GM21423 (cell line): ENCODE measurements at regions not wholly inside any gene's neighbourhood (a gene's known extent, or its start where the extent isn't known, plus 50 kb on each side); places are given as distances from the start of the nearest gene placed in this dataset.

ENCODE experiments used
- ATAC-seq: cut with Tn5 transposase; IDR thresholded peaks from one replicate; pipeline ENCODE4 v1.9.1; 2021; ENCODE audit warnings: mild to moderate bottlenecking, moderate library complexity; ENCODE audit not compliant: unreplicated experiment

DNA sequence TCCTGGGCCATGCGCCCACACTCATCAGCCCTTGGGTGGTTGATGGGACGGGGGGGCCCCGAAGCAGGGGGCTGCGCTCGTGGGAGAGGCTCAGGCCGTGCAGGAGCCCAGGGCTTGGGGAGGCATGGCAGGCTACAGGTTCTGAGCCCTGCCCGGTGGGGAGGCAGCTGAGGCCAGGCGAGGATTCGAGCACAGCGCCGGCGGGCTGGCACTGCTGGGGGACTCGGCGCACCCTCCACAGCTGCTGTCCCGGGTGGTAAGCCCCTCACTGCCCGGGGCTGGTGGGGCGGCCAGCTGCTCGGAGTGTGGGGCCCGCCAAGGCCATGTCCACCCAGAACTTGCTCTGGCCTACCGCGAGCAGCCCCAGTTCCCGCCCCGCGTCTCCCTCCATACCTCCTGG, 295.8 kb upstream of the SEL1L start:
- no peak for ATAC-seq

DNA sequence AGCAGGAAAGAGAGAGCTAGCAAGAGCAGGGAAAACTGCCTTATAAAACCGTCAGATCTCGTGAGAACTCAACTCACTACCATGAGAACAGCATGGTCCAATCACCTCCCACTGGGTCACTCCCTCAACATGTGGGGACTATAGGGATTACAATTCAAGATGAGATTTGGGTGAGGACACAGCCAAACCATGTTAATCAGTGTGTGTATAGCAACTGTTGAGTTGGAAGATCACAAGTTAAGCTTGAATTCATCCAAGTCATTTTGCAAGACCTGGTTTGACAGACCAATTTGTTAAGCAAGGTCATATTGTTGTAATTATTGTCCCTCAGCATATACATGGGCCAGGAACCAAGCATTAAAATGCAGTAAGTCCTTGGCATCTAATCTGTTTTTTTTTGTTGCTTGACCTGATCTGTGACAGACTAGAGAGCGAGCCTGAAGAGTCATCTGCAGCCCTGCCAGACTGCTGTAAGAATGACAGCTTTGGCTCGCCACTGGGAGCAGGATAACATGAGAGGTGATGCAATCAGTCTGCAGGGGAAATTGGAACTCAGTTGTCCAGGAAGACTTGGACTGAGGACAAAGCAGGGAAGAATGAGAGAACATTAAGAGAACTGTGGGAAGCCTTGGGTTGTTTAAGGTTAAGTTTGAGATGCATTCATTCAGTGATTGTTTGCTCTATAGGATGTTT, 297.6 kb upstream of the SEL1L start:
- ATAC-seq: no peak

DNA sequence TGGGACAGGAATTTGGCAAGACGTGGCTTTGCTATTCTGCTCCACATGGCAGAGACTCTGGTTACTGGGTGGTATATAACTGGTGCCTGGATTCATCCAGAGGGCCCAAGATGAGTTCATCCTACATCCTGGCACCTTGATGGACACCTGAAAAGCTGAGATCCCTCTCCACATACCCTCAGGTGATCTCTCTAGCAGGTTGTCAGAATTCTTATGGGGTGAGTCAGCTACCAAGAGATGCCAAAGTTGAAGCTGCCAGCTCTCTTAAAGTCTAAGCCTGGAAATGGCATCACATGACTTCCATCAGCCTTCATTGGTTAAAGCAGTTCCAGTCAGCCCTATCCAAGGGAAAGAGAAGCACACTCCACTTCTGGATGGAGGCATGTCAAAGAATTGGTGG, 300.7 kb upstream of the SEL1L start:
- no peak for ATAC-seq

DNA sequence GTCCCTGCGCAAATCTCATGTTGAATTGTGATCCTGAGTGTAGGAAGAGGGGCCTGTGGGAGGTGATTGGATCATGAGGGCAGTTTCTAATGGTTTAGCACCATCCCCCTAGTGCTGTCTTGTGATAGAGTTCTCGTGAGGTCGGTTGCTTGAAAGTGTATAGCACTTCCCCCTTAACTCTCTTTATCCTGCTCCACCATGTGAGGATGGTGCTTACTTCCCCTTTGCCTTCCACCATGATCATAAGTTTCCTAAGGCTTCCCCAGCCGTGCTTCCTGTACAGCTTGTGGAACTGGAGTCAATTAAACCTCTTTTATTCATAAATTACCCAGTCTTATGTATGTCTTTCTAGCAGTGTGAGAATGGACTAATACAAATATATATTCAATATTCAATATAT, 303.7 kb upstream of the SEL1L start:
- no peak for ATAC-seq

DNA sequence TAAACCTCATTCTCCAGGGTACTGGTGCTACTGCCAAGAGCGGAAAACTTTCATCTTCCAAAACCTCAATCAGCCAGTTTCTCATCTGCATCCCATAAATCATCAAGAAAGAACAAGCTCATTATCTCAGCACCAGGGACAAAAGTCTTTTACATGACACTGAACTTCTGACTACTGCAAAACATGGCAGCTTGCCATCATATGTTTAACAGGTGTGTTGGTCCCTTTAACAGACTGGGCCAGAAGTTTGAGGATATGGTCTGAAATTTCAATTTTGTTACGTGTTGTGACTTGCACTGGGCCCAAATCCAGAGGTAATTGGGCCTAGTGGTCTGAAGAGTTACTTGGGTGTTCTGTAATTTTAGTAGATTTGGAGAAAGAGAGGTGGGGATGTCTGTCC, 305.4 kb upstream of the SEL1L start:
- ATAC-seq: no peak

DNA sequence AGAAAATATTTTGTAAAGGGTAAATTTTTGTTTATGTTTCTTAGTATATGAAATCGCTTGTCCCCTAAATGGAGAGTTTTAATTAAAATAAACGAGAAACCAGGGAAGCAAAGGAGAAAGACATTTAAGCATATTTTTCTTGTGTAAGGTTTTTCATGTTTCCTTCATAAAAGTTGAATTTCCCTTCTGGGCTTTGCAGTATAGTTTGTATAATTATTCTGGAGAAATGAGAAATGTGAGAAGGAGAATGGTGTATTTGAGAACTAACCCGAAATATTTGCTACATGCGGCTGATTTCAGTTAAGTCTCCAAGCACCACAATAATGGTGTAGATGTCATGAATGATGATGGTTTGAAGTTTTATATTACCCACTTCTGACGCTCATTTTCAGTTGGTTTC, 307.7 kb upstream of the SEL1L start:
- no peak for ATAC-seq

DNA sequence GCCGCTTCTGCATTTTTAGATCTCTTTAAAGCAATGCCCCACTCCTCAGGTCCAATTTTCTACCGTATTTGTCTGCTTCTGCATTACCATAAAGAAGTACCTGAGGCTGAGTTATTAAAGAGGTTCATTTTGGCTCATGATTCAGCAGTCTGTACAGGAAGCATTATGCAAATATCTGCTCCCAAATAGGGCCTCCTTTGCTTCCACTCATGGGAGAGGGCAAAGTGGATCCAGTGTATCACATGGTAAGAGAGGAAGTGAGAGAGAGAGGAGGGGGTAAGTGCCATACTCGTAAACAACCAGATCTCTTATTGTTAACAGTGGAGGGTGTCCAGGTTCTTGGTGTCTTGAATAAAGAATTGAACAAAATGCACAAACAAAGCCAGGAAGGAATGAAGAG, 316.1 kb upstream of the SEL1L start:
- ATAC-seq: no peak

DNA sequence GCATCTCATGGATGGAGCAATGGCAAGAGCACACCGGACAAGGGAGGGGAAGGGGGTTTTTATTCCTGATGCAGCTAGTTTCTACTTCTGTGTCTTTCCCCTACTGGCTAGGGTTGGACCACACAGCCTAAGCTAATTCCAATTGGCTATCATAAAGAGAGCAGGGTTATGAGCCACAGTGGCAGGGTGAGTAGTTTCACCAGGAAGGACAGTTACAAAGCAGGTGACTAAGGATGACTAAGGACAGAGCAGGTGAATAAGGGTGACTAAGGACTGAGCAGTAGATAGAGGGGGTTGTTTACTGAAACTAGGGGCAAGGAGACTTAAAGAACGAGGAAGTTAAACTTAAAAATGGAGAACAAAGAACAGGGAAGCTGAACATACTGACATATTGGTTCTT, 321.4 kb upstream of the SEL1L start:
- no peak for ATAC-seq

DNA sequence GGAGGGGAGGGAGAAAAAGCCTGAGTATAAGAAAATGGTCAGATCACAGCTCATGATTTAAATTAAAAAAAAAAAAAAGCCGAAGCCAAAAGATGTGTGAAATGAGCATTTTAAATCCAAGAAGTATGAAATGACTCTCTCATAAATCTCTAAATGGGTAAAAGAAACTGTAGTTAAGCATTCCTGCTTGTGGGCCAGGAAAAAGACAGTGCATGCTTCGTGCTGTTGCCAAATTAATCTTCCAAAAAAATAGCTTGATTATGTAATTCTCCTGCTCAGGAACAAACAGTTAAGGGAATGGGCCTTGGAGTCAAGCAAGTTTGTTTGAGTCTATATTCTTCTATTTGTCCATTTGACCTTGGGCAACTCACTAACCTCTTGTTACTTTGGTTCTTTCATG, 325.4 kb upstream of the SEL1L start:
- no peak for ATAC-seq

DNA sequence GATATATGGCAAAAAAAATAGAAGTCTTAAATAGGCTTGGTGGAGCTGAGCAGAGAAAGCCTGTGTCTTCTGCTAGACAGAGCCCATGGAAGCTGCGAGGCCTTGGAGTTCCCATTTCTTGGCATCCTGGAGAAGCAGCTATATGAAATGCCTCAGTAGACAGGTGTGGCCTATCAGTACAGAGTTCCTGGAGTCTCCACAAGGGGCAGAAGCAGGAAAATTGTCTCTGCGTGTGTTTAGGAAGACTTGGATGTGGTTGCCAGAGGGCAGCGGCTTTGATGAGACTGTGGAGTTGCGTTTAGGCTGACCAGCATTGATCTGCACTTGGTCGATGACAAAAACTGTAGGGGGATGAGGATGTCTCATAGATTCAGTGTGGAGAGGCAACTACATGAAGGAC, 334.5 kb upstream of the SEL1L start:
- no peak for ATAC-seq

DNA sequence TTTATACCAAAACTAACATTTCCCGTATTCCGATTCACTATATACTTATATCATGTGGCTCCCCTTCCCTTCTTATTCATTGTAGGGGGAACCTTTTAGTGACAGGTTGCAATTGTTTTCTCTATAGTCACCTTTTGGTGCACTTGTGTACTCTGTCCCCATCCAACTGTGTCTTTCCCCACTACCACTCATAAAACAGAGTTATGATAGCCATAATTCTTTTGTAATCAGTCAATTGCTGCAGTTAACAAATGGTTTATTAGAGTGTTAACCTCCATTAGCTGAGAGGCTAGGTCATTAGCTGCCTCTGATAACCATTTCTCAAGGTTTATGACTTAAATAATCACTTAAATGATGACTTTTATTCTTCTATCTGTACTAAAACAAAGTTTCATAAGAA, 338.1 kb upstream of the SEL1L start:
- ATAC-seq: no peak

DNA sequence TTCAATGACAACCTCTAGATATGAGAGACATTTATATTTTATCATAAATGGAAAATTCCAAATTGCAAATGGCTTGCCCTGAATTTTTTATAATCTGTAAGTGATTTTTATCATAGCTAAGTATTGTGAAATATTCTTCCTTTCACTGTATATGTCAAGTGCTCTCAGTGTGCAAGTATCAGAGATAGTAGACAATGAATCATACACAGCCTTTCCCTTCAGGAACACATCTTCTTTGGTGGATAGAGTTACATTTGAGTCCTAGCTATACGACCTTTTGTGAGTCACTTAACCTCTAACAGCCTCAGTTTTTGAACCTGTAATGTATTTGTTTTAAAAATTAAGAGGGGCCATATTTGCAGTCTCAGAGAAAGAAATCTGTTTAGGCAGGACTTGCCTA, 350.7 kb upstream of the SEL1L start:
- no peak for ATAC-seq

DNA sequence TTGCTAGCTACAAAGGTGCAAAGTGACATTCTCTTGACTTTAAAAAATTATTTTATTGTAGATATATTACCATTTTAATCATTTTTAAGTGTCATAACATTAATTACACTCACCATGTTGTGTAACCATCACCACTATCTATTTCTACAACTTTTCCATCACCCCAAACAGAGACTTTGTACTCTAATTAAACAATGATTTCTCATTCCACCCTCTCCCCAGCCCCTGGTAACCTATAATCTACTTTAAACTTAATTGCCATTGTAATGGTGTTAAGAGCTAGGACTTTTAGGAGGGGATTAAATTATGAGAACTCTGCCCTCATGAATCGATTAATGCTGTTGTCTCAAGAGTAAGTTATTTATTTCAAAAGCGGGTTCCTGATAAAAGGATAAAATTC, 352.9 kb upstream of the SEL1L start:
- ATAC-seq: no peak

DNA sequence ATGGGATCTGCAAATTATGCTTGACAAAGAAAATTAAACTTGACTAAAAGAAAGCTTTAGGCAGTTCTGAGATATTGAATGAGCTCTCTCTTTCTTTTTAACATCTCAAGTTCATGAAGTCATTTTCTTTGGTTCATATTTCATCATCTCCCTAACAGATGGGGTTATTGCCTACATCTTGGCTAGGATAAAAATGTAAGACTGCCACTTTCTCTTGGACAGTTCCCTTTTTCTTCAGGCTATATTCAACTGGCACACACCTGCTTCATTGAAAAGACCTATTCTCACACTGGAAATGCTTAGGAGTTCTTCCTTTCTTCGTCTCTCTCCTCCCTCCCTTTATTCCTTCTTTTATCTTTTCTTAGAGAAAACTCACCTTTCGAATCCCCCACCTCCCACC, 355.9 kb upstream of the SEL1L start:
- ATAC-seq: no peak

DNA sequence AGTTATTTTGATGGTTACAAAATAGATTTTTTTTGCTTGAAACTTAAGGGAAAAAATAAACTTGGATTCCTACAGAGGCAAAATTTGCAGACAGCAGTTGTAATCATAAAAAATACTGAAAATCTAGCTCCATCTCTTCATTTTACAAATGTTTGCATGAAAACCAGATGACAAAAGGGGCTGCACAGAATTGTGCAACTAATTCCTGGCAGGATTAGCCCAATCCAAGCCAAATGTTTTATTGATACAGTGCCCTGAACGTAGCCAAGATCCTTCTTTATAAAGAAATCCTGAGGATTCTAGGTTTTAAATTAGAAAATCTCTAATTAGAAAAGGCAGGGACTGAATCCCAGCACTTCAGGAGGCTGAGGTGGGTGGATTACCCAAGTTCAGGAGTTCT, 356.4 kb upstream of the SEL1L start:
- ATAC-seq: no peak

DNA sequence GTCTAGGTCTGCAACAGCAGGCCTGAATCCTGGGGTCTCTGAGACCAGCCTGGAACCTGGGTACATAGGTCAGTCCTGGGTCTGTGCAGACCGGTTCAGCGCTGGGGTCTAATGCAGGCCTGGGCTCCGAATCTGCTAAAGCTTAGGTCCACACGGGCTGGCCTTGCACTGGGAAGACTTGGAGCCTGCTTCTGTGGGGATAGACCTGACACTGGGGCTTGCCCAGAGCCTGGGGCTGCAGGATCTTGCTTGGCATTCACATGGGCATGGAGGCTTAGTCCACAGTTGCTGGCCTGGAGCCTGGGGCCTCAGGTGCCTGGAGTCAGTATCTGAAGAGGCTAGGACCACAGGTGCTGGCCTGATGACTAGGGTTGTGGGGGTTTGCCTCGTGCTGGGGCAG, 369.8 kb upstream of the SEL1L start:
- no peak for ATAC-seq

DNA sequence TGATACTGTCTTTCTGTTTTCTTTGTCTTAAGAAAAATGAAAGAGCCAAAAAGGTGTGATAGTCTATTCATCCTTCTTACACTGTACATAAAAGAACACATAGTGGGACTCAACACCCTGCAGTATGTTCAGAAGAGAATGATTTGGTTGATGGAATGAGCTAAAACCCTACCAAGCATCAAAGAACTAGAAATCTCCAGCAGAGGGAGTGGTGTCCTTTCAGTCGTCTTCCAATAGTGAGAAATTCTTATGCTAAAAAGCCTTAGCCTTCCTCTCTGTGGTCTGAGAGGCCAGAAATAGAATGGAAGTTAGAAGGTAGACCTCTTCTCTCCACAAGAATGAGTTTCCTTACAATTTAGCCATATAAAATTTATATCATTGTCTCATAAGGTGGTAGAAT, 393.4 kb upstream of the SEL1L start:
- no peak for ATAC-seq

DNA sequence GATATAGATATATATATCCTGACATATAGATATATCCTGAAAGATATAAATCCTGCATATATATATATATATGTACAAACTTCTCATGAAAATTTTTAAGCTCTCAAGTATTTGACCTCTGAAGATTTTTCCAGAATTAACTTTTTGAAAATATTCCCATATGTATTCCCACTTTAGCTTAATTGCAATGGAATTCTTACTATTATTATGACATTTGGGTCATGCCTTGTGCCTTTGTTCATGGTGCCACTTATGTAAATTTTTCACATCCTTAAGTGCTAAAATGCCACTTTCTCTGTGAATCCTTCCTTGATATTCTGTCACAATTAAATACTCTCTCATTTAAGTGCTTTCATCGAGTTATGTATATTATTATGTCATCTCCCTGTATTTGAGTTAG, 398.2 kb upstream of the SEL1L start:
- ATAC-seq: no peak

DNA sequence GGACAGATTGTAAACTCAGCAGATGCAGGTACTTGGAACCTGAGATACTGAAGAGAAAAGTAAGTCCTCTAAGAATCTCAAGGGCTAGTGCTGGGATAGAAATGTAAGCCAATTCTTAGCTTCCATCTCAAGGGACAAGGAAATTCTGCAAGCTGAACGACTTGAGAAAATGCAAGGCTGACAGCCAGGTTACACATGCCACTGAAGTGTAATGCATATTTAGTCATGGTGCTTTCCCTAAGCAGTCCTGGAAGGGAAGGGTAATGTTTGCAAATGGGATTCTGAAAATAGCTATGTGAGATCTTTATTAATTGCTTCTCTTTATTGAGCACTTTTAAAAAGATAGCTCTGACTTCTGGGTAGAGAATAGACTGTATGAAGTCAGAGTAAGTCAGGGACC, 402.7 kb upstream of the SEL1L start:
- no peak for ATAC-seq

DNA sequence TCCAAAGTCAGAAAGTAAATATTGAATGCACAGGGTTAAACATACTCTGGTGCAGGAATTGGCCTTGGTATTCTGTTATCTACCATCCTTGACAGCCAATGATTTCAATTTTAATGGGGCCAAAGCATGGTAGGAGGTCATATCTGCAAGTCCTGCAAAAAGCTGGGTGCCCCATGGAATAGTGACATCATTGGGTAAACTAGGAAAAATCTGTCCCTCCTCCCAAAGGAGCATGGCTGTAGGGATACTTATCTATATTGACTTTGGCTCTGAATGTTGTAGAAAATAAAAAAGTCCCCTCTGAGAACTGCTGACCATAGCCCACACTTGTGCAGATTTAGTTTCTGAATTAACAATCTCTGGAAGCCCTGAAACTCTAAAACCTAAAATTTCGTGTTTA, 403.2 kb upstream of the SEL1L start:
- ATAC-seq: no peak

DNA sequence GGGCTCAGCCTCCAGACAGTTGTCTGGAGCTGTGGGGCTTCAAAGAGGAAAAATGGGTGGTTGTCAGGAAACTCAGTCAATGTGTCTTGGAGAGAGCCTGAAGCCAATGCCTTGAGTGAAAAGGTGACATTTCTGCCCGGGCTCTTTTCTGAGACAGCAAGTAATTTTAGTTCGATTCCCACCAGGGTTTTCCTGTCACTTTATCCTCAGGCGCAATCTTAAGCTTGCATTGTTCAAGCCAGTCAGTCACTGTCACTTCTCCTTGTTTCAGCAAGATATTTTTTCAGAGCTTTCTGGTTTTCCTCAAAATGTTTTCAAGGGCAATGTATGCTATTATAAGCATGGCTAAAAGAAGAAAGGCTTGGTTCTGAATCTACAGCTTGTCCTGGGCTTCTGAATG, 404.7 kb upstream of the SEL1L start:
- ATAC-seq: no peak

DNA sequence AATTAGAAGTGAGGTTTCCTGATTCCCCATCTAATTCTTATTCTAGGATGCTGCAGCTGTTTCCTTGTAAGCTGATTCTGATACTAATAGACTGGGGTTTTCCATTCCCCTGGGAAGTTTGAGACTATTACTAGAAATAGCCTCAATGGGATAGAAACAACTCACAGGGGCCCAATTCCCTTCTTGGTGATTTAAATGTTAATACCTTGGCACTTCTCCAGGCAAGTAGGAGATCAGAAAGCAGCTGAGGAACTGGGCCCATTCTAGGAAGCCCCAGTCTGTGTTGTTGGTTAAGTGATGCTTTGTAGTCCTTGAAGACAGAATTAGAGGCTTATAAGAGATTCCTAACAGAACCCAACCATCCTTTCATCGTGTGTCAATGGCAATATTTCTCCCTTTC, 407.0 kb upstream of the SEL1L start:
- no peak for ATAC-seq

DNA sequence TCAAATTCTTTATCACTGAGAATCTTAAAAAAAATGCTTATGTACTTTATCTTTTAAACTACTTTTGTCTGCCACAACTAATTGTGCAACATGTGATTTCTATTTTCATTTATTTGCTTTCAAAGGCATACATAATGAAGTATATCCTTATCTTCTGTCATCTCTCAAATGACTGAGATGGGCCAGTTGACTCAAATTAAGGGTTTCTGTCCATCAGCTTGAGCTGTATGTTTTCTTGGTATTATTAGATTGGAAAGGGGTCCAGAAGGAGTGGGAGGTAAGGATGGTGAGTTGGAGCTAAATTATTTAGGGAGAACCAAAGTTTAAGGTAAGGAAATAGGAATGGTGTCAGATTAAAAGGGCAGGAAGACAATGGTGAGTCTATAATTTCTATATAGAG, 408.4 kb upstream of the SEL1L start:
- no peak for ATAC-seq

DNA sequence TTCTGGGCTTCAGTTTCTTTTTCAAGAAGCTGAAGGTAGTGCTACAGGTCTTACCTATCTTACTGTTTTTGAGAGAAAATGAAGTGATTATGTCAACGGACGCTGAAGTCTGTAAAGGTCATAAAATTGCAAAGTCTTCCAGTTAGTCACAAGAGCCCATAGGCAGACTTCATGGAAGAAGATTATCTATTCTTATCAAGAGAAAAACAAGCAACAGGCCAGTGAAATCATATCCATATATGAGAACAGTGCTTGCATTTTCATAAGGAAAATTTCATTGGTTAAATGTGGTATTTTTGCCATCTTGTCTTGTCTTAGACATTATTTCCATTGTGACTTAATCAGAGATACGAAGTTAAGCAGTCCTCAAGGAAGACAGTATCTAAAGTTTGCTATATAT, 412.7 kb upstream of the SEL1L start:
- ATAC-seq: no peak
